HG02973 (cell line): ENCODE measurements at regions not wholly inside any gene's neighbourhood (a gene's known extent, or its start where the extent isn't known, plus 50 kb on each side); places are given as distances from the start of the nearest gene placed in this dataset.

ENCODE experiments used
- ATAC-seq: cut with Tn5 transposase; IDR thresholded peaks from one replicate; pipeline ENCODE4 v1.9.1; 2021; ENCODE audit warnings: moderate library complexity; ENCODE audit not compliant: unreplicated experiment

- ATAC-seq, result no peak
These were observed 265.4 kb upstream of the HES1 start for GRCh38 chr3:193870376-193871219.

DNA sequence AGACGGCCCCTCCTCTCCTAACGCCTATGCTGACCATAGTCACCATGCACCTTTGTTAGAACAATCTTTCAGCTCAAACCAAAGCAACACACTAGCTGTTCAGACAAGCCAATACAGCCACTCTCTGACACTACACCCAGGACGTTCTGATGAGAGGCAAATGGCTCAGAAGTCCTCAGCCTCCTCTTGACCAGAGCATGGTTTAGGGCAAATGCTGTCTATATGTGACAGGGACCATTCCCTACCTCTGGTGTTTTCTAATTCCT, 264.8 kb upstream of the HES1 start:
- no peak for ATAC-seq

DNA sequence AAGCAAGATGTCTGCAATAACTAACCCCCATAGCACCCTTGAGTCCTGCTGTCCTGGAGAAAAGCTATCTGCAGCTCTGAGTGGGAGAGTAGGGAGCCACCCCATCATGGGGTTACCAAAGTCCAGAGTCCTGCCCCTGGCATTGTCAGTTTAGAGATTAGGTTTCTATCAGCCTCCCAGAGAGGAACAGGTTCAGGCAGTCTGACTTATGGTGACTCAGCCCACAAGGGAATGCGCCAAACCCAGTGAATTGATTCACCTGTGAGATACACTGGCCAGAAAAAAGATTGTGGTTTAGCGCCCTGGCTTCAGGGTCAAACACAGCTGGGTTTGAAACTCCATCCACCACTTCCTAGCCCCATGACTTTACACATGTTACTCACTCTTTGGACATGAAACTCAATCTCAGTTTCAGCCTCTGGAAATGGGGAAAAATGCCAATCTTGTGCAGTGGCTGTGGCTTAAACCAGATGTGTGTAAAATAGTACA, 263.6 kb upstream of the HES1 start:
- ATAC-seq, result no peak

DNA sequence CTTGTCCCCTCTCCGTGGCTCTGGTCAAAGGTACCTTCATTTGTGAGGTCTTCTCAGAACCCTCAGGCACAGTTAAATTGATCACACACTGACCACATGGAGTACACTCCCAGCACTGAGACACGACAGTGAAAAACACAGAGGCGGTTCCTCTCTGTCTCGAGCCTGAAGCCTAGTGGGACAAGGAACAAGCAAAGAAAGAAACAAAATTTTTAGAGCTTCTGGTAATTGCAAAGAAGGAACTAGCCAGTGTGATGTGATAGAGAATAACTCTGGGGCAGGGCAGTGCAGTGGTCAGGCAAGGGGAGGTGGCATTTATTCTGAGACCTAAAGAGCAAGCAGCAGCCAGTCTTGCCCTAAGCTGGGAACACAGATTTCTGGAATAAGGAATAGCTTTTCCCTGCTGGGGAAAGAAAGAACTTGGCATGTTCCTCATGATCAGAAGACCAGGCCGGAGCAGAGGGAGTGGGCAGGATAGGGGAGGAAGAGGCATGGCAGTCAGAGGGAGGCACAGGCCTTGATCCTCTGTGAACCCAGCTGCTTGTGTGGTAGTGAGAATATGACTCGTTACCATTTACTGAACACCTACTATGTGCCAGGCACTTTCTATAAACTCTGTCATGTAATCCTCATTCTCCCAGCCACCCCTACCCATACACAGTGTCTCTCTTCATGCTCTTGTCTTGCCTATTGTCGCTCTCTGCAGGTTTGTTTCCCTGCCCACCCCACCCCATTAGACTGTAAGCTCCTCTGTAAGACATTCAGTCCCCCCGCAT, 262.3 kb upstream of the HES1 start:
- ATAC-seq, result no peak

- no peak for ATAC-seq
These were observed 261.4 kb upstream of the HES1 start for GRCh38 chr3:193874512-193874911.

- ATAC-seq, result no peak
These were observed 260.9 kb upstream of the HES1 start for GRCh38 chr3:193874997-193875593.

DNA sequence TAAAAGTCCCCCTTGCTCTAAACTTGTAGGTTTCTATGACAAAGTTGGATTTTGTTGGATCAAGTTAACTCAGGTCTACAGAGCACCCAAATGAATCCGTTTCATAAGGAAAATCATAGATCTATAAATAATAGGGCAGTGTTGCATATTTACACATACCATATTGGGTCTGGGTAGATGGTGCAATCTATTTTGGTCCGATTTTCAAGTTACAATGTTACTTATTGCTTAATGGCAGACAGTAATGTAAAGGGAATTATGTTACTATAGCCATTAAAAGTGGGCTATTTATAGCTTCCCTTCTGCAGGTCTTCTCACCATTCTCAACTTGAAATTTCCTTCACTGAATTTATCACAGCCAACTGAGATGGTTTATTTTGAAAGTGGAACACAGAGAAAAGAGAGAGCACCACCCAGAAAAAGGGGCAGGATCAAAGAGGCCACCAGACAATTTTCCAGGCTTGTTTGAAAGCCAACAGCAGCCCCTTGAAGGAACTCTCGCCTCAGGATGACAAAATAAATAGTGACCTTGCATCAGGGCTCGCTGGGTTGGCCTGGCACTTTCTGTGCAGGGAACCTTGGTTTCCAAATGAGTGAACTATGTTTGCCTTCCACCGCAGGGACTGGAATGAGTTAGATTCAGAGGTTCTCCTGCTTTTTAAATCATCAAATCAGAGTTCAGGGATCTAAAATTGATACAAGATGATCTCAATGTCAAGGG, 260.2 kb upstream of the HES1 start:
- no peak for ATAC-seq

GRCh38 chr3:193879099-193879863, 256.7 kb upstream of the HES1 start:
- no peak for ATAC-seq

DNA sequence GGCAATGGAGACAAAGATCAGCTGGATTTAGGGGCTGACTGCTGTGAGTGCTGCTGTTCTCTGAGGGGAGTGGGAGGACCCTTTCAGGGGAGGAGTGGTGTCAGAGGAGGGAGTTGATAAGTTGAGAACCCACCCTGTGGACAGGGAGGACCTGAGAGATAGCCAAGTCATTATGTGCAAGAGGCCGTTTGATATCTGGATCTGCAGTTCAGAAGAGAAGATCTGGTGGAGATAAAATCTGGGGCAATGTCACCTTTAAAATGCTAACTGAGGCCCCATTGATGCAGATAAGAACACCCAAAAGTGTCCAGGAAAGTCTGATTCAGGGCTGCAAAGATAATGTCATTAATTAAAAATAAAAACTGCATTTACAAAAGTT, 256.1 kb upstream of the HES1 start:
- ATAC-seq, result no peak

DNA sequence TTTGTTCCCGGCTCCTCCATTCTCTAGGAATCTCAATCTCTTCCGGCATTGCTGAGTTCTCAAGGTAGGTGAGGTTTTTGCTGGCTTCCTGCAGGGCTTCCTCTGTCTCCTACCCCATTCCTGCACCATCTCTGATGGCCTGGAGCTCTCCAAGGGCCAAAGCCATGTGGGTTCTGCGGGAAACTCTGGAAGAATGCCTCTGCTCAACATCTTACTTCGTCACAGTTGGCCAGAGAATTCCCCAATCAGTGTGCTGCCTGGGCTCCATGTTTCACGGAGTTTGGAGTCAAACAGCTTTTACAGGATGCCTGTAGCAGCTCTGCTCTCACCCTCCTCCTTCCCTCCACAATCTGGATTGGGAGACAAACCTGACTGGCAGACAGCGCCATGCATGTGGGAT, 253.9 kb upstream of the HES1 start:
- no peak for ATAC-seq

GRCh38 chr3:193883551-193883950, 252.4 kb upstream of the HES1 start:
- no peak for ATAC-seq

- no peak for ATAC-seq
These were observed 251.9 kb upstream of the HES1 start for GRCh38 chr3:193884027-193884426.

GRCh38 chr3:193884652-193885051, 251.3 kb upstream of the HES1 start:
- no peak for ATAC-seq

DNA sequence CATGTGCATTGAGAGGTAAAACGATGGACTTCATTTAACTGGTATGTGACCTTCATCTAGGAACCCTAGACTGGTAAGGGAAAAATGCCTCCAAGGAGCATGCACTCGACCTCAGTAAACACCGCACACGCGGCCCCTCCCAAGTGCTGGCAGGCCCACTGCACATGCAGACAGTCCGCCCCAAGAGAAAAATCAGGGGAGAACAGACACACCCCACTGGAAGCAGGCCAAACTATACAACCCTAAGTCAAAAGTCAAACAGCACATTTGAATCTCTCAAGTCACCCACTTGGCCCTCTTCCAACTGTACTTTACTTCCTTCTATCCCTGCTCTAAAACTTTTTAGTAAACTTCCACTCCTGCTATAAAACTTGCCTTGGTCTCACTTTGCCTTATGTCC, 250.1 kb upstream of the HES1 start:
- ATAC-seq, result no peak

DNA sequence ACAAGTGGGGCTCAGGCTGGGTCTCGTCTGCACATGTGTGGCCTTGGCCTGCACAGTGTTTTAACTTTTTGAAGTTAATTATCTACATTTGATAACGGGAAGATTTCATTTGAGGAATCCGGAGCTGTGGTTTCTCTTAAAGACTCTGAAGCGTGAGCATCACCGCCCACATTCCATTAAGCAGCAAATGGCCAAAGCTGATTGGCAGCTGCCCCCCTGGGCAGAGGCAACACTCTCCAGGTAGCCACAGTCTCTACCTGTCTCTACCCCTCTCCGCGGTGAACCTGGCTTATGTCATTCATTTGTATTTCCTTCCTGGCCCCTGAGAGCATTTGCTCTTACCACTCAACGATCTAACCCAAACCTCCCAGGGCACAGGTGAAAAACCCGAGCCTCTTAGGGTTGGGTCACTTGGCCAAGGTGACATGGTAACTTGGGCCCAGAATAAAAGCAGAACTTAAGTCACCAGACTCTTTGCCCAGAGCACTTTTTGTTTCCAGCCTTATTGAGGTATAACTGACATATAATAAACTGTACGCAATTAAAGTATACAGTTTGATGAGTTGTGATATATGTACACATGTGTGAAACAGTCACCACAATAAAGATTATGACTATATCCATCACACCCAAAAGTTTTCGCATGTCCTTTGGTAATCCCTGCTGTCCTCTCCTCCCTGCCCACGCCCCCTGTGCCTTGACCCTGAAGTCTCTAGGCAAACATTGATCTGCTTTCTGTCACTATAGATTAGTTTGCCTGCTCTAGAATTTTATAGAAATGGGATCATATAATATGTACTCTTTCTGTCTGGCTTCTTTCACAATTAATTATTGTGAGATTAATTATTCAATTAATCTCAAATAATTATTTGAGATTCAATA, 245.7 kb upstream of the HES1 start:
- no peak for ATAC-seq

GRCh38 chr3:193894121-193894863, 241.7 kb upstream of the HES1 start:
- no peak for ATAC-seq

DNA sequence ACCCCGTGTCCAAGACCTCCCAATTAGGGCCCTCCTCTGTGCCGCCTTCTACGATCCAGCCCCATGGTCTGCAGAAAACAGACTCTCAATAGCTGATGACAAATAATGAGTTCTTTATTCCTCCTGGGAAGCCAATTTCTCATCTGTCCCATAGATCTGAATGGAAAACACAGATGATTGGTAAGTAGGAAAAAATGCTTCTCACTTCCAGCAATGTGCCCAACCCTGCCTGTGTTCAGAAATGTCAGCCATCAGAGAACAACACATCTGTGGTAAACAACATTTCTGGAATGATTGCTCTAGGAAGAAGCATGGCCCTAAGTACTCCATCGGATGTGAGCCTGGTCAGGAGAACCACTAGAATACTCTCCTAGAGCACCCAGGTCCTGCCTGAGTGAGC, 240.5 kb upstream of the HES1 start:
- ATAC-seq, result no peak

- no peak for ATAC-seq
These were observed 239.5 kb upstream of the HES1 start for GRCh38 chr3:193896419-193896818.

DNA sequence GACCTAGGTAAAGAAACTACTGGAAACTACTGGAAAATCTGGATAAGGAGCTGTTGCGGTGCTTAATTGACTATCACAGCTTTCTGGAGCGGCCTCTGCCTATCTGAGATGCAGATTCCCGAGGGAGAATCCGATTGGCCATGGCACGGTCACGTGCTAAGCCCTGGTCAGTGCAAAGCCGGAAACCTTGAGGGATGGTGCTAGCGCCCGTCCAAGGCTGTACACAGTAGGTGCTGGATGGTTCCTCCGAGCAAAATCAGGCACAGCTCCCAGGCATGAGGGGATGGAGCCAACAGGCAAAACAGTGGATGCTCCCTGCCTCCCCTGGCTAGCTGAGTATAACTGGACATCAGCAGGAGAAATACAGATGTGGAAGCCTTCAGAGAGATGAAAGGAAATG, 238.7 kb upstream of the HES1 start:
- ATAC-seq, result no peak
